ENCODE measurements at regions not wholly inside any gene's neighbourhood (a gene's known extent, or its start where the extent isn't known, plus 50 kb on each side); places are given as distances from the start of the nearest gene placed in this dataset.

- Histone ChIP-seq H3K27ac (ENCODE audit: low read depth, low read length, poor library complexity, severe bottlenecking) (no peak overlapping the region), H3K4me3 (ENCODE audit: low read depth, low read length, poor library complexity, severe bottlenecking) (no peak overlapping the region), H3K79me2 (ENCODE audit: insufficient read depth, low read depth, low read length) (no peaks in the 10 kb centered on the region), H3K4me2 (ENCODE audit: low read length) (no peak overlapping the region), H3K4me1 (ENCODE audit: insufficient read depth, low read length, poor library complexity, severe bottlenecking) (no peaks in the 10 kb centered on the region), H4K20me1 (ENCODE audit: insufficient read depth, low read length) (no peaks in the 10 kb centered on the region), H3K9me3 (ENCODE audit: low read length) (no peaks in the 10 kb centered on the region), H3K9me2 (ENCODE audit: insufficient read depth, low read length) (no peaks in the 10 kb centered on the region), H3K36me3 (ENCODE audit: insufficient read depth, low read length) (no peaks in the 10 kb centered on the region), H2AFZ (ENCODE audit: low read length) (no peak overlapping the region)
- no peak for TF ChIP-seq EZH2phosphoT487 (IDR thresholded peaks at IDR 0.05; ENCODE audit: borderline replicate concordance, low read depth, low read length)
- no peak for TF ChIP-seq CTCF (conservative IDR thresholded peaks at IDR 0.05; ENCODE audit: low read length)
- DNase-seq (ENCODE audit: low spot score), result no peak
- no TSS peak for BruUV-seq (replicated peaks)
- intact Hi-C loops (cut with micrococcal nuclease; ENCODE audit: unreplicated experiment), result loop anchor here (5.0 kb wide), 1 partner anchor 691 kb away; no protein-coding TSS in a partner anchor
- ChIA-PET CTCF (ENCODE audit: unreplicated experiment) (no interaction called here), POLR2A (interaction anchor here (0.5 kb wide), 1 partner anchor 66 kb away, joined by 3 read pairs; no protein-coding TSS in a partner anchor)
Measured at GRCh38 chr3:159447841-159448240, 540.8 kb upstream of the IL12A start.

- ChIA-PET CTCF (ENCODE audit: unreplicated experiment) (no interaction called here), POLR2A (no interaction called here)
- Histone ChIP-seq H3K4me2 (ENCODE audit: low read length) (no peak overlapping the region), H3K27ac (ENCODE audit: low read depth, low read length, poor library complexity, severe bottlenecking) (no peak overlapping the region), H2AFZ (ENCODE audit: low read length) (no peak overlapping the region), H3K36me3 (ENCODE audit: insufficient read depth, low read length) (no peaks in the 10 kb centered on the region), H3K4me1 (ENCODE audit: insufficient read depth, low read length, poor library complexity, severe bottlenecking) (no peaks in the 10 kb centered on the region), H3K9me3 (ENCODE audit: low read length) (no peaks in the 10 kb centered on the region), H3K9me2 (ENCODE audit: insufficient read depth, low read length) (no peaks in the 10 kb centered on the region), H4K20me1 (ENCODE audit: insufficient read depth, low read length) (no peaks in the 10 kb centered on the region), H3K4me3 (ENCODE audit: low read depth, low read length, poor library complexity, severe bottlenecking) (no peak overlapping the region), H3K79me2 (ENCODE audit: insufficient read depth, low read depth, low read length) (no peaks in the 10 kb centered on the region)
- TF ChIP-seq CTCF (conservative IDR thresholded peaks at IDR 0.05; ENCODE audit: low read length) (no peak), EZH2phosphoT487 (IDR thresholded peaks at IDR 0.05; ENCODE audit: borderline replicate concordance, low read depth, low read length) (no peak)
- intact Hi-C loops (cut with micrococcal nuclease; ENCODE audit: unreplicated experiment), result loop anchor here (5.0 kb wide), 1 partner anchor 692 kb away; no protein-coding TSS in a partner anchor
- DNase-seq (ENCODE audit: low spot score), result no peak
- no TSS peak for BruUV-seq (replicated peaks)
Measured at GRCh38 chr3:159448902-159449301, 539.7 kb upstream of the IL12A start.

DNA sequence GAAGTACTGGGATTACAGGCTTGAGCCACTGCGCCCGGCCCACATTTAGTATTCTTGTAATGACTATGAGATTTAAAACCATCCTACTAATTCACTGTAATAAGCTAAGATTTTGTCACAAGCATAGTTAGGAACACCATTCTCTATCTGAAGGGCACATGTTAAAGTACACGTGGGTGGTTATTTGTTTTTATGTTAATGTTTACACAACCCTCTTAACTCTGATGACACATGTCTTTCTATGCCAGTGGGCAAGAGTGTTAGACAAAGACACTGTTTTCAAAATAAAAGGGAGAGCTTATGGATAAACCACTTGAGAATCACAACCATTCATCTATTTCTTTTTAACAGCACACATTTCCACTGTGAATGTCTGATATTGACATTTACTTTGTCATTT, 537.6 kb upstream of the IL12A start:
- Histone ChIP-seq H3K4me1 (ENCODE audit: insufficient read depth, low read length, poor library complexity, severe bottlenecking) (no peaks in the 10 kb centered on the region), H3K9me2 (ENCODE audit: insufficient read depth, low read length) (no peaks in the 10 kb centered on the region), H3K4me2 (ENCODE audit: low read length) (no peak overlapping the region), H4K20me1 (ENCODE audit: insufficient read depth, low read length) (no peaks in the 10 kb centered on the region; the same call in 1 of the 2 replicates), H2AFZ (ENCODE audit: low read length) (no peak overlapping the region), H3K27ac (ENCODE audit: low read depth, low read length, poor library complexity, severe bottlenecking) (no peak overlapping the region), H3K4me3 (ENCODE audit: low read depth, low read length, poor library complexity, severe bottlenecking) (no peak overlapping the region), H3K79me2 (ENCODE audit: insufficient read depth, low read depth, low read length) (no peaks in the 10 kb centered on the region), H3K9me3 (ENCODE audit: low read length) (no peaks in the 10 kb centered on the region), H3K36me3 (ENCODE audit: insufficient read depth, low read length) (no peaks in the 10 kb centered on the region)
- no peak for TF ChIP-seq CTCF (conservative IDR thresholded peaks at IDR 0.05; ENCODE audit: low read length)
- no peak for TF ChIP-seq EZH2phosphoT487 (IDR thresholded peaks at IDR 0.05; ENCODE audit: borderline replicate concordance, low read depth, low read length)
- ChIA-PET CTCF (ENCODE audit: unreplicated experiment) (no interaction called here), POLR2A (no interaction called here)
- no TSS peak for BruUV-seq (replicated peaks)
- intact Hi-C loops (cut with micrococcal nuclease; ENCODE audit: unreplicated experiment), result no loop called here
- no peak for DNase-seq (ENCODE audit: low spot score)

Data from OCI-LY7 (cell line).